C4-2B (cell line): ENCODE measurements at regions not wholly inside any gene's neighbourhood (a gene's known extent, or its start where the extent isn't known, plus 50 kb on each side); places are given as distances from the start of the nearest gene placed in this dataset.

Experiments
- H3K27ac ChIP-seq: fragments of 450-650 bp; 2 replicates; pipeline ENCODE4 v1.5.1; 2017
- CTCF ChIP-seq: fragments of 450-650 bp; conservative IDR thresholded peaks from 2 replicates; pipeline ENCODE4 v1.5.1; 2017; ENCODE audit warnings: mild to moderate bottlenecking
- ZFX ChIP-seq: fragments of 450-650 bp; IDR thresholded peaks from 2 replicates; pipeline ENCODE4 v1.6.1; 2017

- TF ChIP-seq ZFX (no peak), CTCF (no peak)
- H3K27ac ChIP-seq, result no peak overlapping the region
Observed at GRCh38 chr2:173644146-173644545, 289.5 kb downstream of the CDCA7 start.

GRCh38 chr2:173647681-173648311 lies 293.1 kb downstream of the CDCA7 start:
- no peak for TF ChIP-seq ZFX
- TF ChIP-seq CTCF, result no peak
- H3K27ac ChIP-seq, result no peak overlapping the region; the same call in 1 of the 2 replicates

DNA sequence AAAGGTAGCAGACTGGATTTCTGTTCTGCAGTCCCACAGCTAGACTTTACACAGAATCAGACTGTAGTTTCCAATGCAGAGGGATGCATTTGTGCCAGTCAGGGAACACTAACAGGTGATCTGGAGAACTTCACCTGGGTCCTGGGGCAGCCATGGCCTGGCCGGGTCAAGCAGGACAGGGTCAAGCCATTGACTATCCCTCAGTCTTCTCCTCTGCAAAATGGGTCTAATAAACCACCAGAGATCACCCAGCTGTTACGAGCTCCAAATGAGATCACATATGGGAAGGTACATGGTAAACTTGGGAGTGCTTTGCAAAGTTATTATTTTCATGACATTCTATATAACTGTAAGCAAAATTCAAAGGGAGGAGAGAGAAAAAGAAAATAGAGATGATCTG lies 294.1 kb downstream of the CDCA7 start:
- TF ChIP-seq CTCF, result no peak
- no peak for TF ChIP-seq ZFX
- H3K27ac ChIP-seq, result no peak overlapping the region; the same call in 1 of the 2 replicates

- H3K27ac ChIP-seq, result no peak overlapping the region
- TF ChIP-seq CTCF, result no peak
- no peak for TF ChIP-seq ZFX
Observed at GRCh38 chr2:173649527-173650219, 295.0 kb downstream of the CDCA7 start.

- TF ChIP-seq ZFX, result no peak
- no peak for TF ChIP-seq CTCF
- H3K27ac ChIP-seq, result no peak overlapping the region
Observed at GRCh38 chr2:173651891-173652290, 297.2 kb downstream of the CDCA7 start.

GRCh38 chr2:173652311-173652710 lies 297.6 kb downstream of the CDCA7 start:
- TF ChIP-seq ZFX (no peak), CTCF (no peak)
- no peak overlapping the region for H3K27ac ChIP-seq

DNA sequence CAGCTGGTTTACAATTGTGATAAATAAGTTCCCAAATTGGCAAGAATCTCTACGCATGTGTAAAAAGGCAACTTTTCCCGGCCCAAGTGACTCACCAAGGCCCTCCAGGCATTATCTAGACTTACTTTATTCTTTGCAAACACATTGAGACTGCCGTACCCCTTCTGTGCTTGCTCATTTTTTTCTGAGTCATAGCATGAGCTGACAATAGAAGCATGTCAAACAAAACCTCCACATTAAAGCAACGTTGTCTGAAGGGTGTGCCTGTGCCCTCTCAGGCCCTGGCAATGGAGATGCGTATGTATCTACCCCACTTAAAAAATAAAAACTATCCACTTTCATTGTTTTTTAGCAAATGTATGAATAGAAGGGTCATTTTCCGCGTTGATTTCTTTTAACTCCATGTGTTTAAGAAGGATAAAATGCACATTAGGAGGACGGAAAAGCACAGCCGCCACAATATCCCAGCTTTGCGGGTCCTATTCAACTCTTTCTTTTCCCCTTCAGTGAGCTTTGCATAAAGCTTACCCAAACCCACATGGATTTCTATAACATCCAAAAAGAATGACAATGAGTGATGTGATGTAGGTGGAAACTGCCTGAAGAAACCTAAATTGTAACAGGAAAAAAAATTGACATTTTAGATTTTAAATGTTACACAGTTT lies 298.2 kb downstream of the CDCA7 start:
- no peak overlapping the region for H3K27ac ChIP-seq
- TF ChIP-seq ZFX (no peak), CTCF (no peak)
